ENCODE measurements at regions not wholly inside any gene's neighbourhood (a gene's known extent, or its start where the extent isn't known, plus 50 kb on each side); places are given as distances from the start of the nearest gene placed in this dataset.

DNA sequence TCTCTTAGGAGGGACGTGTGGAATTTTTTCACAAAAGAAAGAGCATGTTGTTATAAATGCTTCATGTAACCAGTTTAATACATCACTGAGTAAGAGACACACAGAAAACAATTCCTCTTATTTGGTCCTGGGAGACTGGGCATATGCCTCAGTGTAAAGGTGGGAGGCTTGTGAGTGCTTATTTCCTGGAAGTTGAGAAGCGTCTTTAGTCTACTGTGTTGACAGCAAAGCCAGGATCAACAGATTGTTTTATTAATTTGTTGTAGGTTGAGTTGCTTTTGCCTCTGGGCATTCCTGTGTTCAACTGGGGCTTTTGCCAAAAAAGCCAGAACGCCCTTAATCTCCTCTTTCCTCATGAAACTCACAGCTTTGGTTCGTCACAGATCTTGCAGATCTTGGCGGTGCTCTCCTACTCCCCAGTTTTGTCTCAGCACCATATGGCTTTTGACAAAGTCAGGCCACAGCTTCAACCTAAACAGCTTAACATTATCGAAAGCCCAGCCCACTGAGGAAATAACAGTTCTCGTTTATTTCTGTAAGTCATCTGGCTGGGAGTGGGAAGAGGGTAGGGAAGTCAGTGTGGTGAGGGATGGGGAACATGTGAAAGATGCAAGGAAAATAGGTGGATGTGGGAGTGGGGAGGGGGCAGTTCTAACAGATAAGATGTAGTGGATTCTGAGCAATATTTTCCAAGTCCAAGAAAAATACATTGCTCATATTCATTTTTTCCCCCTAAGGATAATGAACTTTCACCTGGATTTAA lies 227.2 kb downstream of the DACT1 start:
- Histone ChIP-seq H3K9me3 (ENCODE audit: low read length) (no peaks in the 10 kb centered on the region; the same call in 1 of the 2 replicates), H3K4me3 (ENCODE audit: low read length) (no peak overlapping the region), H3K4me1 (ENCODE audit: low read length) (no peaks in the 10 kb centered on the region), H3K27ac (ENCODE audit: low read length) (no peak overlapping the region), H3K9me2 (replicated peaks; ENCODE audit: insufficient read depth, low read length) (no peaks in the 10 kb centered on the region), H3K9ac (ENCODE audit: low read length) (no peak overlapping the region), H3K4me2 (ENCODE audit: low read depth, low read length, poor library complexity, severe bottlenecking) (no peak overlapping the region), H2AFZ (ENCODE audit: low read length) (no peak overlapping the region), H3K79me2 (ENCODE audit: low read length) (no peaks in the 10 kb centered on the region), H3K27me3 (ENCODE audit: low read length) (no peaks in the 10 kb centered on the region), H4K20me1 (ENCODE audit: insufficient read depth, low read depth, low read length) (no peaks in the 10 kb centered on the region), H3K36me3 (ENCODE audit: insufficient read depth, low read length) (no peaks in the 10 kb centered on the region)
- DNase-seq = no peak

DNA sequence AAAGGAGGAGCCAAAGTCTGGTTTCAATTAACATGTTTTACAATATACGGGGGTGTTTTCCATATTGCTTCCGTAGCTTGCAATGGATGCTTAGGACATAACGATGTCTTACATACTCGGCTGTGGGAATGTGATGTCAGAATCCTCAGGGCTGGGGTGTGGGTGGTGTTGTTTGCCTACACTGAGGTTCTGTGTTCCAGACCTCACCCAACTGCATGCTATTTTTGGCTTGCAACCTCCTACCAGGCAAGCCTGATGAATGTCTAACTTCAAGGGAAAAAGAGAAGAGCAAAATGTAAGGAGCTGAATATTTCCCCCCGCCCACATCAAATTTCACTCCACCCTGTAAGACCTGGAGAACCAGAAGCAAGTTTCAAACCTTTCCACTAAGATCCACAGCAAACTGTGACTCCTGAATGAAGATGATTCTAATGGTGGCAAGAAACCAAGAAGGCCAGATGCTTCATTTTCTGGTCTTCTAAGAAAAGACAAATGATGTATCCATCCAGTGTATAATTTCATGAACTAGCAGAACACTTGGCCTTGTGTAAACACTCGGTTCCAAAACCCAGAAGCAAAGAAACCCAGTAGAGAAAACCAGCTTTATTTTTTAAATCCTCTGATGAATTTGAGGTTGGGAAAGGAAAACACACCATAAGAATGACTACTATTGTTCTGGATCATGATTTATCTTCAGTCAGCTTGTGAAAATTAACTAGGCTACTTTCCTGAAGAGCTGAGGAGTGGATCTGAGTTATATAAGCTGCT lies 227.9 kb downstream of the DACT1 start:
- no peaks in the 10 kb centered on the region for H3K9me3 ChIP-seq (ENCODE audit: low read length)
- no peaks in the 10 kb centered on the region for H4K20me1 ChIP-seq (ENCODE audit: insufficient read depth, low read depth, low read length)
- H3K9ac ChIP-seq (ENCODE audit: low read length) = no peak overlapping the region
- H3K4me1 ChIP-seq (ENCODE audit: low read length) = no peaks in the 10 kb centered on the region
- H3K27ac ChIP-seq (ENCODE audit: low read length) = no peak overlapping the region
- no peaks in the 10 kb centered on the region for H3K27me3 ChIP-seq (ENCODE audit: low read length)
- no peak overlapping the region for H3K4me3 ChIP-seq (ENCODE audit: low read length)
- no peaks in the 10 kb centered on the region for H3K9me2 ChIP-seq (replicated peaks; ENCODE audit: insufficient read depth, low read length)
- DNase-seq = no peak
- no peaks in the 10 kb centered on the region for H3K79me2 ChIP-seq (ENCODE audit: low read length)
- no peak overlapping the region for H3K4me2 ChIP-seq (ENCODE audit: low read depth, low read length, poor library complexity, severe bottlenecking)
- no peak overlapping the region for H2AFZ ChIP-seq (ENCODE audit: low read length)
- H3K36me3 ChIP-seq (ENCODE audit: insufficient read depth, low read length) = no peaks in the 10 kb centered on the region

DNA sequence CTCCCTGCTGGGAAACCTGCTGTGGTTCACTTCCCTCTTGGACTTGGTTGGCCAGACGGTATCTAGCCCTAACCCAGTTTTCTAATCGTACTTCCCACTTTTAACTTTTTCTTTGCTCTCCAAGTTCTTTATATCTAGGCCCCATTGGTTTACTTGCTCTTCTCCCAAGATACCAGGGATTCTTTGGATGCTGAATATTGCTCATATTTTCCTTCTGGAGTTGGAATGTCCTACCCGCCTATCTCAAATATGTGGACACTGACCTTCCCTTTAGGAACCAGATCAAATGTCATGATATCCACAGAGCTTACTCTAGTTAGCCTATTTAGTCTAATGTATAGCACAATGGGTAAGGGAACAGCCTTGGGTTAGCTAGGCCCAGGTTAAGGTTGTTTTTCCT lies 228.6 kb downstream of the DACT1 start:
- DNase-seq = no peak
- Histone ChIP-seq H3K4me2 (ENCODE audit: low read depth, low read length, poor library complexity, severe bottlenecking) (no peak overlapping the region), H3K27ac (ENCODE audit: low read length) (no peak overlapping the region), H2AFZ (ENCODE audit: low read length) (no peak overlapping the region), H3K79me2 (ENCODE audit: low read length) (no peaks in the 10 kb centered on the region), H3K9ac (ENCODE audit: low read length) (no peak overlapping the region), H3K4me1 (ENCODE audit: low read length) (no peaks in the 10 kb centered on the region), H4K20me1 (ENCODE audit: insufficient read depth, low read depth, low read length) (no peaks in the 10 kb centered on the region), H3K27me3 (ENCODE audit: low read length) (no peaks in the 10 kb centered on the region), H3K9me3 (ENCODE audit: low read length) (no peaks in the 10 kb centered on the region), H3K9me2 (replicated peaks; ENCODE audit: insufficient read depth, low read length) (no peaks in the 10 kb centered on the region), H3K4me3 (ENCODE audit: low read length) (no peak overlapping the region), H3K36me3 (ENCODE audit: insufficient read depth, low read length) (no peaks in the 10 kb centered on the region)

DNA sequence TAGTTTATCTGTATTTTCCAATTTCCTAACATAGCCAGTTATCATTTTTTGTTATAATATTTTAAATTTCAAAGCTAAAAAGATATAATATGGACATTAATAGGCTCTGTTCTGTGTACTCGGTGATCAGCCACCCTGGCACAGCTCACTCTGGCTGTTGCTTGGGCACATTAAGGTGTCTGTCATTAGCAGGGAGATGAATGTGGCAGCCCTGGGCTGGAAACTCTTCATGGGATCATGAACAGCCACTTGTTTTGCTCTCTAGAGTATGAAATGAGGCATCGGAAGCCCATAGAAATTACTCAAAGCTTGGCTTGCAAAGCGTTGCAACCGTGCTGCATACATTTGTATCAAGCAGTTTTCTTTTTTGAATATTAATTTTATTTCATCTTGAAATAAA lies 233.2 kb downstream of the DACT1 start:
- Histone ChIP-seq H3K9me2 (replicated peaks; ENCODE audit: insufficient read depth, low read length) (no peaks in the 10 kb centered on the region), H3K9ac (ENCODE audit: low read length) (no peak overlapping the region), H3K27ac (ENCODE audit: low read length) (no peak overlapping the region), H4K20me1 (ENCODE audit: insufficient read depth, low read depth, low read length) (no peaks in the 10 kb centered on the region), H3K79me2 (ENCODE audit: low read length) (no peaks in the 10 kb centered on the region), H3K36me3 (ENCODE audit: insufficient read depth, low read length) (no peaks in the 10 kb centered on the region), H3K9me3 (ENCODE audit: low read length) (no peaks in the 10 kb centered on the region), H2AFZ (ENCODE audit: low read length) (no peak overlapping the region), H3K4me2 (ENCODE audit: low read depth, low read length, poor library complexity, severe bottlenecking) (no peak overlapping the region), H3K27me3 (ENCODE audit: low read length) (no peaks in the 10 kb centered on the region), H3K4me1 (ENCODE audit: low read length) (no peaks in the 10 kb centered on the region), H3K4me3 (ENCODE audit: low read length) (no peak overlapping the region)
- no peak for DNase-seq

DNA sequence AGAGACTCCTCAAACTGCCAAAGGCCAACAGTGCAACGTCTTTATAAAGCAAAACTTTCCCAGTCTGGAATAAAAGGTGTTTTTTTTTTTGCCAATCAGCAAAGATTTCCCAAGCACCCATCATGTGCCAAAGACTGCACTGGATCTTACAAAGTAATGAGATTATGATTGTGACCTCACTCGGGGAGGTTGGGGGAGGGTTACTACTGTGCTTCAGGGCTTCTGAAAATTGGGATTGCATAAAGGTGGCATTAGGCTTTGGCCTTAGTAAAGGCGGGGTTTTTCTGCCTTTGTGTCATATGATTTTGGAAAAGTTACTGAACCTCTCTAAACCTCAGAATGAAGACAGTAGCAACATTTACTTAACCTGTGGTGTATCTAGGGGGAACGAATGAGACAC lies 233.8 kb downstream of the DACT1 start:
- no peaks in the 10 kb centered on the region for H3K36me3 ChIP-seq (ENCODE audit: insufficient read depth, low read length)
- H3K9ac ChIP-seq (ENCODE audit: low read length) = no peak overlapping the region
- no peaks in the 10 kb centered on the region for H3K9me3 ChIP-seq (ENCODE audit: low read length)
- H3K4me3 ChIP-seq (ENCODE audit: low read length) = no peak overlapping the region
- H3K27ac ChIP-seq (ENCODE audit: low read length) = no peak overlapping the region
- no peaks in the 10 kb centered on the region for H3K27me3 ChIP-seq (ENCODE audit: low read length)
- no peaks in the 10 kb centered on the region for H3K79me2 ChIP-seq (ENCODE audit: low read length)
- H3K4me1 ChIP-seq (ENCODE audit: low read length) = no peaks in the 10 kb centered on the region
- no peaks in the 10 kb centered on the region for H4K20me1 ChIP-seq (ENCODE audit: insufficient read depth, low read depth, low read length)
- DNase-seq = no peak
- H3K4me2 ChIP-seq (ENCODE audit: low read depth, low read length, poor library complexity, severe bottlenecking) = no peak overlapping the region
- H2AFZ ChIP-seq (ENCODE audit: low read length) = no peak overlapping the region
- H3K9me2 ChIP-seq (replicated peaks; ENCODE audit: insufficient read depth, low read length) = no peaks in the 10 kb centered on the region

DNA sequence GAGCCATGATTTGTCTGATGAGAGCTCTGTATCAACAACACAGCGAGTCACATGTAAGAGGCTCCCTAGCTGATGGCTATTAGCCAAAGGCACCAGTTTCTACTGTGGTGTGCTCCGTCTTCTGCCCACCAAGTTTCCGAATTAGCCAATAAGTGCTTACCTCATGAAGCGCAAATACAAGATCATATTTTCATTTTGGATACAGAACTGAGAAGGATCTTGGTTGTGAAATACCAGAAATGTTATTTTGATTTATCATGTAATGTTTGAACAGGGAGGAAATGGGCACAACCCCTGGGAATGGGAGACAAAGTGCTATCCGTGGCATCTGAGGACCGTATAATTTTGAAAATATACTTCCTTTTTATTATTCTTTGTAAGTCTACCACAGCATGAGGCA lies 234.3 kb downstream of the DACT1 start:
- Histone ChIP-seq H3K27ac (ENCODE audit: low read length) (no peak overlapping the region), H4K20me1 (ENCODE audit: insufficient read depth, low read depth, low read length) (no peaks in the 10 kb centered on the region), H3K79me2 (ENCODE audit: low read length) (no peaks in the 10 kb centered on the region), H3K27me3 (ENCODE audit: low read length) (no peaks in the 10 kb centered on the region), H3K9me2 (replicated peaks; ENCODE audit: insufficient read depth, low read length) (no peaks in the 10 kb centered on the region), H3K9ac (ENCODE audit: low read length) (no peak overlapping the region), H3K4me3 (ENCODE audit: low read length) (no peak overlapping the region), H3K9me3 (ENCODE audit: low read length) (no peaks in the 10 kb centered on the region), H3K36me3 (ENCODE audit: insufficient read depth, low read length) (no peaks in the 10 kb centered on the region), H3K4me2 (ENCODE audit: low read depth, low read length, poor library complexity, severe bottlenecking) (no peak overlapping the region), H2AFZ (ENCODE audit: low read length) (no peak overlapping the region), H3K4me1 (ENCODE audit: low read length) (no peaks in the 10 kb centered on the region)
- no peak for DNase-seq

DNA sequence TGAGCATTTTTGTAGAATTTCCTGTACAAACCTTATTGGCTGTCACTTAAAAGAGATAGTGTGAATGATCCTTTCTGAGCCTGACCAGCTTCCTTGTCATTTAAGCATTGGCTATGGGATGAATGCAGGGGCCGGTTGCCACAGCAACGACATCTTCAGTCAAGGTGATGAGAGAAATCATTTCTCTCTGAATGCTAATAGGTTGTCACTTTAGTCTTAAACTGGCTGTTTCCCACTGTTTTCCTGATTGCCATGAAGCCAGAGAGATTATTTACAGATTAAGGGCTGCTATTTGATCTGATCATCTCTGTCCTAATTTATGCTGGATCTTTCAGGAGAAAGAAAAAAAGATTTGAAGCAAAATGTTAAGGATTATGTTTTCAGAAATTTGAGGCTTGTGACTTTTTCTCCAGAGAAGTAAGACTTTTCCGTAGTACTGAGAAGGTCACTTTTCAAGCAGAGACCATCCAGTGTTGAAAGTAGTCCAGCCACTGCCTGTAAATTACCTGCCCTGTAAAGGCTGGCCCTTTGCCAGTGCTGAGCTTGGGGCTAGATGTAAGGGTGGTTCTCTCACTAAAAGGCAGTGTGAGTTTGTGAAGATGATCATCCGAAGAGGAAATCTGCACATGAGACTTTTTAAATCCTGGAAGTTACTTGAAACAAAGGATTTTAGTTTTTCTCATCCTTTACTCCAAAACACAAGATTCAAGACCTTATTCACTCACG lies 235.6 kb downstream of the DACT1 start:
- H3K4me2 ChIP-seq (ENCODE audit: low read depth, low read length, poor library complexity, severe bottlenecking) = no peak overlapping the region
- H3K36me3 ChIP-seq (ENCODE audit: insufficient read depth, low read length) = no peaks in the 10 kb centered on the region
- H3K4me3 ChIP-seq (ENCODE audit: low read length) = no peak overlapping the region
- no peak overlapping the region for H3K9ac ChIP-seq (ENCODE audit: low read length)
- no peaks in the 10 kb centered on the region for H3K9me3 ChIP-seq (ENCODE audit: low read length)
- H3K9me2 ChIP-seq (replicated peaks; ENCODE audit: insufficient read depth, low read length) = no peaks in the 10 kb centered on the region
- H2AFZ ChIP-seq (ENCODE audit: low read length) = no peak overlapping the region
- DNase-seq = no peak
- H3K27me3 ChIP-seq (ENCODE audit: low read length) = no peaks in the 10 kb centered on the region
- H3K4me1 ChIP-seq (ENCODE audit: low read length) = no peaks in the 10 kb centered on the region
- no peak overlapping the region for H3K27ac ChIP-seq (ENCODE audit: low read length)
- H4K20me1 ChIP-seq (ENCODE audit: insufficient read depth, low read depth, low read length) = no peaks in the 10 kb centered on the region
- no peaks in the 10 kb centered on the region for H3K79me2 ChIP-seq (ENCODE audit: low read length)

- no peaks in the 10 kb centered on the region for H4K20me1 ChIP-seq (ENCODE audit: insufficient read depth, low read depth, low read length)
- H3K79me2 ChIP-seq (ENCODE audit: low read length) = no peaks in the 10 kb centered on the region
- H3K27ac ChIP-seq (ENCODE audit: low read length) = no peak overlapping the region
- no peaks in the 10 kb centered on the region for H3K4me1 ChIP-seq (ENCODE audit: low read length)
- no peaks in the 10 kb centered on the region for H3K9me3 ChIP-seq (ENCODE audit: low read length)
- H3K4me2 ChIP-seq (ENCODE audit: low read depth, low read length, poor library complexity, severe bottlenecking) = no peak overlapping the region
- no peak overlapping the region for H3K4me3 ChIP-seq (ENCODE audit: low read length)
- no peaks in the 10 kb centered on the region for H3K27me3 ChIP-seq (ENCODE audit: low read length)
- no peak overlapping the region for H3K9ac ChIP-seq (ENCODE audit: low read length)
- no peak for DNase-seq
- no peak overlapping the region for H2AFZ ChIP-seq (ENCODE audit: low read length)
- H3K9me2 ChIP-seq (replicated peaks; ENCODE audit: insufficient read depth, low read length) = no peaks in the 10 kb centered on the region
- H3K36me3 ChIP-seq (ENCODE audit: insufficient read depth, low read length) = no peaks in the 10 kb centered on the region
These were observed 237.9 kb downstream of the DACT1 start for GRCh38 chr14:58875613-58876012.

Measured in Karpas-422 (cell line).